ENCODE measurements at regions not wholly inside any gene's neighbourhood (a gene's known extent, or its start where the extent isn't known, plus 50 kb on each side); places are given as distances from the start of the nearest gene placed in this dataset.

- TF ChIP-seq, protein P1, sequence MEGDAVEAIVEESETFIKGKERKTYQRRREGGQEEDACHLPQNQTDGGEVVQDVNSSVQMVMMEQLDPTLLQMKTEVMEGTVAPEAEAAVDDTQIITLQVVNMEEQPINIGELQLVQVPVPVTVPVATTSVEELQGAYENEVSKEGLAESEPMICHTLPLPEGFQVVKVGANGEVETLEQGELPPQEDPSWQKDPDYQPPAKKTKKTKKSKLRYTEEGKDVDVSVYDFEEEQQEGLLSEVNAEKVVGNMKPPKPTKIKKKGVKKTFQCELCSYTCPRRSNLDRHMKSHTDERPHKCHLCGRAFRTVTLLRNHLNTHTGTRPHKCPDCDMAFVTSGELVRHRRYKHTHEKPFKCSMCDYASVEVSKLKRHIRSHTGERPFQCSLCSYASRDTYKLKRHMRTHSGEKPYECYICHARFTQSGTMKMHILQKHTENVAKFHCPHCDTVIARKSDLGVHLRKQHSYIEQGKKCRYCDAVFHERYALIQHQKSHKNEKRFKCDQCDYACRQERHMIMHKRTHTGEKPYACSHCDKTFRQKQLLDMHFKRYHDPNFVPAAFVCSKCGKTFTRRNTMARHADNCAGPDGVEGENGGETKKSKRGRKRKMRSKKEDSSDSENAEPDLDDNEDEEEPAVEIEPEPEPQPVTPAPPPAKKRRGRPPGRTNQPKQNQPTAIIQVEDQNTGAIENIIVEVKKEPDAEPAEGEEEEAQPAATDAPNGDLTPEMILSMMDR (IDR thresholded peaks at IDR 0.05; ENCODE audit: borderline replicate concordance, extremely low read depth, low read length, poor library complexity, severe bottlenecking): no peak
- TF ChIP-seq EZH2 (IDR thresholded peaks at IDR 0.05; ENCODE audit: borderline replicate concordance, low read depth, low read length, severe bottlenecking): no peak
- ATAC-seq (ENCODE audit: insufficient read depth, low read depth) (no peak), DNase-seq (no peak)
- Histone ChIP-seq H3K4me2 (ENCODE audit: insufficient read depth, low read length) (no peak overlapping the region), H3K79me2 (ENCODE audit: insufficient read depth, low read length) (no peaks in the 10 kb centered on the region), H3K36me3 (ENCODE audit: insufficient read depth, low read length) (no peaks in the 10 kb centered on the region), H3K27ac (ENCODE audit: low read length) (no peak overlapping the region), H3K27me3 (ENCODE audit: insufficient read depth, low read length, poor library complexity) (no peaks in the 10 kb centered on the region), H3K9me3 (ENCODE audit: insufficient read depth, low read length, severe bottlenecking) (no peaks in the 10 kb centered on the region), H3K4me3 (ENCODE audit: low read depth in 1 of 2, low read length in 2 of 2) (no peak overlapping the region), H4K20me1 (ENCODE audit: insufficient read depth, low read length) (no peaks in the 10 kb centered on the region), H2AFZ (ENCODE audit: low read depth, low read length) (no peak overlapping the region), H3K9ac (ENCODE audit: low read depth, low read length) (no peak overlapping the region), H3K4me1 (ENCODE audit: insufficient read depth, low read length) (no peaks in the 10 kb centered on the region)
Measured at GRCh38 chr18:14031053-14031452, 101.2 kb downstream of the ZNF519 start.

- Histone ChIP-seq H3K79me2 (ENCODE audit: insufficient read depth, low read length) (no peaks in the 10 kb centered on the region), H3K36me3 (ENCODE audit: insufficient read depth, low read length) (no peaks in the 10 kb centered on the region), H3K4me1 (ENCODE audit: insufficient read depth, low read length) (no peaks in the 10 kb centered on the region), H3K4me3 (ENCODE audit: low read depth in 1 of 2, low read length in 2 of 2) (no peak overlapping the region), H3K27me3 (ENCODE audit: insufficient read depth, low read length, poor library complexity) (no peaks in the 10 kb centered on the region), H3K9me3 (ENCODE audit: insufficient read depth, low read length, severe bottlenecking) (no peaks in the 10 kb centered on the region), H3K4me2 (ENCODE audit: insufficient read depth, low read length) (no peak overlapping the region), H3K27ac (ENCODE audit: low read length) (no peak overlapping the region), H3K9ac (ENCODE audit: low read depth, low read length) (no peak overlapping the region), H2AFZ (ENCODE audit: low read depth, low read length) (no peak overlapping the region), H4K20me1 (ENCODE audit: insufficient read depth, low read length) (no peaks in the 10 kb centered on the region)
- TF ChIP-seq, protein P1 (IDR thresholded peaks at IDR 0.05; ENCODE audit: borderline replicate concordance, extremely low read depth, low read length, poor library complexity, severe bottlenecking): no peak
- TF ChIP-seq EZH2 (IDR thresholded peaks at IDR 0.05; ENCODE audit: borderline replicate concordance, low read depth, low read length, severe bottlenecking): no peak
- ATAC-seq (ENCODE audit: insufficient read depth, low read depth): no peak
- no peak for DNase-seq
Measured at GRCh38 chr18:14029512-14029911, 102.7 kb downstream of the ZNF519 start.

DNA sequence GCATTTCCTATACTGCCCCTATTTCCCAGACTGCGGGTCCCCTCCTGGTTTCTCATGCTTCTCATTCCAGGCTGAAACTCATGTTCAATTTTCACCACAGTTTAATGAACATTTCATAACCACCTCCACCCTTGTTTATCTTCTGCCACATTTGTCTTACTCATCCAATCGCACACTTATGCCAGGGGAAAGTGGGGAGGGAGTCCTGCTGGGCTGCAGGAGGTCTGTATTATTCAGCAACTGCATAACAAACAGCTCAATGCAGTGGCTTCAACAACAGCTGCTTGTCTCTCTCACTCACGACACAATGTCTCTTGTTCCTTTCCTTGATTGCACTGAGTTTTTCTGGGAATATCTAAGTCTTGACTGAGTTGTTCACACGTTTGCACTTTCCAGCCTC lies 106.0 kb downstream of the ZNF519 start:
- H3K9me3 ChIP-seq (ENCODE audit: insufficient read depth, low read length, severe bottlenecking): no peaks in the 10 kb centered on the region
- H3K4me1 ChIP-seq (ENCODE audit: insufficient read depth, low read length): no peaks in the 10 kb centered on the region
- DNase-seq (no peak), ATAC-seq (ENCODE audit: insufficient read depth, low read depth) (no peak)
- H4K20me1 ChIP-seq (ENCODE audit: insufficient read depth, low read length): no peaks in the 10 kb centered on the region
- H3K4me3 ChIP-seq (ENCODE audit: low read depth in 1 of 2, low read length in 2 of 2): no peak overlapping the region
- H3K9ac ChIP-seq (ENCODE audit: low read depth, low read length): no peak overlapping the region
- TF ChIP-seq EZH2 (IDR thresholded peaks at IDR 0.05; ENCODE audit: borderline replicate concordance, low read depth, low read length, severe bottlenecking): no peak
- TF ChIP-seq, protein P1 (IDR thresholded peaks at IDR 0.05; ENCODE audit: borderline replicate concordance, extremely low read depth, low read length, poor library complexity, severe bottlenecking): no peak
- H3K27me3 ChIP-seq (ENCODE audit: insufficient read depth, low read length, poor library complexity): no peaks in the 10 kb centered on the region
- H2AFZ ChIP-seq (ENCODE audit: low read depth, low read length): no peak overlapping the region
- H3K36me3 ChIP-seq (ENCODE audit: insufficient read depth, low read length): no peaks in the 10 kb centered on the region
- no peak overlapping the region for H3K4me2 ChIP-seq (ENCODE audit: insufficient read depth, low read length)
- no peak overlapping the region for H3K27ac ChIP-seq (ENCODE audit: low read length)
- H3K79me2 ChIP-seq (ENCODE audit: insufficient read depth, low read length): no peaks in the 10 kb centered on the region

All from DND-41 (cell line).